HG02884 (cell line): ENCODE measurements at regions not wholly inside any gene's neighbourhood (a gene's known extent, or its start where the extent isn't known, plus 50 kb on each side); places are given as distances from the start of the nearest gene placed in this dataset.
"Not testable (repeated sequence)": the region's sequence is repeated elsewhere in the genome, so short reads cannot be mapped to it uniquely, and the experiment has no call there.

ENCODE experiments used
- ATAC-seq: cut with Tn5 transposase; IDR thresholded peaks from one replicate; pipeline ENCODE4 v1.9.1; 2021; ENCODE audit warnings: mild to moderate bottlenecking, moderate library complexity; ENCODE audit not compliant: unreplicated experiment

- ATAC-seq, result not testable (repeated sequence)
Measured at GRCh38 chr1:206403612-206404307, 66.5 kb upstream of the IKBKE start.

- not testable (repeated sequence) for ATAC-seq
Measured at GRCh38 chr1:206404309-206405027, 65.8 kb upstream of the IKBKE start.

GRCh38 chr1:206405282-206405681 is 65.0 kb upstream of the IKBKE start:
- ATAC-seq, result not testable (repeated sequence)

GRCh38 chr1:206408371-206409288 is 61.6 kb upstream of the IKBKE start:
- not testable (repeated sequence) for ATAC-seq

- ATAC-seq, result no peak
Measured at GRCh38 chr1:206411321-206411720, 59.0 kb upstream of the IKBKE start.

DNA sequence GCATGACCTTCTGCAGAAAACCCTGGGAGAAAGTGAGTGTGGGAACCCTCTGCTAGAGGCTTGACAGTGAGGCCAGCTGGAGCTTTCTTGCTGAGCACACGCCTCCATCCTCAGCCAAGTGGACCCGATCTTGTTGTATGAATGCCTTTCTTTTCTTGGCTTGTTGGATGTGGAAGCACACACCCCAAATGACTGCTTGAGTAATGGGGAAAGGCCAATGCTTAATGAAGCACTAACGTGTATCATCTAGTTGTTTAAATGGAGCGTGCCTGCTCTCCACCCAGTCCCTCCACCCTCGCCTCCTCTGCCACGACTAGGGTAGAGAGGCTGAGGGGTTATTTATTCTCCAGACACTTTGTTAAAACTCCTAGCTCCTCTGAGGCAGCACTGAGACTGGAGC is 54.3 kb upstream of the IKBKE start:
- ATAC-seq, result no peak

DNA sequence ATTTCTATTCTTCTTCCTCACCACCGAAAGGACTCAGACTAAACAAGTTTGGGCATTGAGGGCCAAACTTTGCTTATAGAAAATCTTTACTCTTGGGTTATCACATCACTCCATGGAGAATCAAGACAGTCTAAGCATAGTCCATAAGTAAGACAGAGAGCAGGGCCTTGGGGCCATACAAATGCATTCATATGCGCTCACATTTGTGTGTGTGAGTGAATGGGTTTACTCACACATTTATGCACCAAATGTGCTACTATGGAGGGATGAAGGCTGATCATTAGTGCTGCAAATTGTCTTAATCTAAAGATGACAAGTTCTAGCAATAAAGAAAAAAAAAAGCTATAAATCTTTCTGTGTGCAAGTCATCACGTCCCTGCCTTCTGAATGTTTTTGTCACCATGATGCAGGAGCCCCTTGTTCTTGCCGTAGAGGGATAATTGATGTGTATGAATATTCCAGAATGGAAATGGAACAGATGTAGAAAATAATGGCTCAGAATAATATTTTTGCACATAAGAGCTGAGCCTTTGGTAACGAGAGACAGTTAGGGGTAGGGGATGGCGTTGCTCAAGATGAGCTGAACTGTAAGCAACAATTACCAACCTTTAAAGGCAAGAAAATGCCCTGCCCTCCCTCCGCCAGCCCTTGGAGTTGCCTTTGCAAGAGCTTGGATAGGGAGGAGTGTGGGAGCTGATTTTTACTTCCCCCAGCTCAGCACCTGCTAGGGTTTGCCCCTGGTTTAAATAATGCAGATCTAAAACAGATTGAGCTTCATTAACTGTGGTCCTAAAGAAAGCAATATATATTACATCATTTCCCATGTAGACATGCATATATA is 52.3 kb upstream of the IKBKE start:
- no peak for ATAC-seq

- no peak for ATAC-seq
Measured at GRCh38 chr1:206419250-206419649, 51.0 kb upstream of the IKBKE start.

DNA sequence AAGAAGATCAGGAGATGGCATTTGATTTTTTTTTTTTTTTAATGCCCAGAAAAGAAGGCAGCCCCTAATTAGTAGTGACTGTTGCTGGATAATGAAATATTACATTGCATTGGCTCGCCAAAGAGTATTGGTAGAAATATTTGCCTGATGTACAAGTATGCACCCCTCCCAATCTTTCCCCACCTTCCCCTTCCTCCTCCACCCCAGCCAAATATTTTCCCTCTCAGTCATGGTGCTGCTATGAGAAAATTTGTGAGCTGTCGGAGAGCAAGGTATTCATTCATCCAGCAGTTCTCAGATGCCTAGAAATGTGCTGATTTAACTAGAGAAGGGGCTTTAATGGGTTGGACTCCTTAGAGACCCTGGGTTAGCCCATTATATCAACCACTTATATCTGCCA is 50.5 kb upstream of the IKBKE start:
- no peak for ATAC-seq

- no peak for ATAC-seq
Measured at GRCh38 chr1:206420471-206420870, 49.8 kb upstream of the IKBKE start.
